Stimulated activated effector memory CD8-positive, alpha-beta T cell treated with anti-CD3 and anti-CD28 coated beads, Interleukin-12 subunit alpha, Interleukin-12 subunit beta, amount 100 ng/mL, for 72 hours (primary cell): ENCODE measurements at regions not wholly inside any gene's neighbourhood (a gene's known extent, or its start where the extent isn't known, plus 50 kb on each side); places are given as distances from the start of the nearest gene placed in this dataset.
"Not testable (repeated sequence)": the region's sequence is repeated elsewhere in the genome, so short reads cannot be mapped to it uniquely, and the experiment has no call there.

Source experiments
- ATAC-seq: fragments of 150-1000 bp; cut with Tn5 transposase; 2 replicates; pipeline ENCODE4 v1.10.0; 2021
- DNase-seq, 2 donors: peaks; one replicate each; pipeline ENCODE4 v3.0.0; 2021 to 2022; ENCODE audit warnings: low spot score in 2 of 2
- H3K27ac Mint-ChIP-seq: one replicate; pipeline ENCODE4 v1.8.0; 2022; ENCODE audit warnings: mild to moderate bottlenecking, mixed read lengths
- H3K36me3 Mint-ChIP-seq: one replicate; pipeline ENCODE4 v1.8.0; 2022; ENCODE audit warnings: mild to moderate bottlenecking, mixed read lengths
- H3K4me1 Mint-ChIP-seq: one replicate; pipeline ENCODE4 v1.8.0; 2022; ENCODE audit warnings: mixed read lengths
- H3K4me3 Mint-ChIP-seq: one replicate; pipeline ENCODE4 v1.8.0; 2022; ENCODE audit warnings: mild to moderate bottlenecking, mixed read lengths
- H3K9me3 Mint-ChIP-seq: one replicate; pipeline ENCODE4 v1.8.0; 2022; ENCODE audit warnings: mixed read lengths

- Mint-ChIP-seq H3K4me1 (no peaks in the 10 kb centered on the region), H3K4me3 (no peak overlapping the region), H3K9me3 (peaks cover 10% of the 10 kb centered on the region), H3K36me3 (no peaks in the 10 kb centered on the region), H3K27ac (no peak overlapping the region)
- DNase-seq (no peak), ATAC-seq (no peak)
Observed at GRCh38 chr10:64537112-64537511, 1015.9 kb downstream of the REEP3 start.

- Mint-ChIP-seq H3K36me3 (no peaks in the 10 kb centered on the region), H3K9me3 (peaks cover 10% of the 10 kb centered on the region), H3K4me1 (no peaks in the 10 kb centered on the region), H3K4me3 (no peak overlapping the region), H3K27ac (no peak overlapping the region)
- DNase-seq, result no peak
- no peak for ATAC-seq
Observed at GRCh38 chr10:64537928-64538327, 1016.7 kb downstream of the REEP3 start.

GRCh38 chr10:64546073-64546472, 1024.9 kb downstream of the REEP3 start:
- Mint-ChIP-seq H3K36me3 (no peaks in the 10 kb centered on the region), H3K4me1 (no peaks in the 10 kb centered on the region), H3K27ac (no peak overlapping the region), H3K4me3 (no peak overlapping the region), H3K9me3 (peaks cover 4% of the 10 kb centered on the region)
- no peak for ATAC-seq
- no peak for DNase-seq

GRCh38 chr10:64547168-64547567, 1026.0 kb downstream of the REEP3 start:
- peaks cover 14% of the 10 kb centered on the region for H3K9me3 Mint-ChIP-seq
- ATAC-seq (no peak), DNase-seq (no peak)
- no peak overlapping the region for H3K4me3 Mint-ChIP-seq
- H3K27ac Mint-ChIP-seq, result no peak overlapping the region
- H3K4me1 Mint-ChIP-seq, result no peaks in the 10 kb centered on the region
- H3K36me3 Mint-ChIP-seq, result no peaks in the 10 kb centered on the region

- ATAC-seq (no peak), DNase-seq (no peak)
- no peaks in the 10 kb centered on the region for H3K4me1 Mint-ChIP-seq
- H3K9me3 Mint-ChIP-seq, result peaks cover 24% of the 10 kb centered on the region
- no peak overlapping the region for H3K27ac Mint-ChIP-seq
- H3K4me3 Mint-ChIP-seq, result no peak overlapping the region
- H3K36me3 Mint-ChIP-seq, result no peaks in the 10 kb centered on the region
Observed at GRCh38 chr10:64555666-64556065, 1034.5 kb downstream of the REEP3 start.

GRCh38 chr10:64558094-64558835, 1037.1 kb downstream of the REEP3 start:
- peaks cover 15% of the 10 kb centered on the region for H3K9me3 Mint-ChIP-seq
- no peaks in the 10 kb centered on the region for H3K36me3 Mint-ChIP-seq
- ATAC-seq (no peak), DNase-seq (no peak)
- H3K4me1 Mint-ChIP-seq, result no peaks in the 10 kb centered on the region
- no peak overlapping the region for H3K4me3 Mint-ChIP-seq
- no peak overlapping the region for H3K27ac Mint-ChIP-seq

- H3K9me3 Mint-ChIP-seq, result peaks cover 8% of the 10 kb centered on the region
- no peak overlapping the region for H3K27ac Mint-ChIP-seq
- no peak for DNase-seq
- no peaks in the 10 kb centered on the region for H3K36me3 Mint-ChIP-seq
- ATAC-seq, result peak; percentile 49
- no peak overlapping the region for H3K4me3 Mint-ChIP-seq
- H3K4me1 Mint-ChIP-seq, result no peaks in the 10 kb centered on the region
Observed at GRCh38 chr10:64571056-64571455, 1049.9 kb downstream of the REEP3 start.

GRCh38 chr10:64573623-64574325, 1052.6 kb downstream of the REEP3 start:
- H3K4me3 Mint-ChIP-seq, result no peak overlapping the region
- no peaks in the 10 kb centered on the region for H3K36me3 Mint-ChIP-seq
- H3K9me3 Mint-ChIP-seq, result peaks cover 6% of the 10 kb centered on the region
- ATAC-seq (no peak), DNase-seq (no peak)
- H3K4me1 Mint-ChIP-seq, result no peaks in the 10 kb centered on the region
- H3K27ac Mint-ChIP-seq, result no peak overlapping the region

GRCh38 chr10:64574371-64574770, 1053.2 kb downstream of the REEP3 start:
- no peaks in the 10 kb centered on the region for H3K36me3 Mint-ChIP-seq
- ATAC-seq (no peak), DNase-seq (no peak)
- H3K9me3 Mint-ChIP-seq, result peaks cover 7% of the 10 kb centered on the region
- H3K27ac Mint-ChIP-seq, result no peak overlapping the region
- H3K4me1 Mint-ChIP-seq, result no peaks in the 10 kb centered on the region
- H3K4me3 Mint-ChIP-seq, result no peak overlapping the region

- Mint-ChIP-seq H3K36me3 (no peaks in the 10 kb centered on the region), H3K4me1 (no peaks in the 10 kb centered on the region), H3K27ac (no peak overlapping the region), H3K9me3 (peaks cover 14% of the 10 kb centered on the region), H3K4me3 (no peak overlapping the region)
- ATAC-seq (no peak), DNase-seq (no peak)
Observed at GRCh38 chr10:64576497-64576896, 1055.3 kb downstream of the REEP3 start.

- not testable (repeated sequence) for H3K4me1 Mint-ChIP-seq
Observed at GRCh38 chr10:64578757-64579156, 1057.6 kb downstream of the REEP3 start.

GRCh38 chr10:64586934-64587503, 1065.8 kb downstream of the REEP3 start:
- ATAC-seq, result no peak

More at GRCh38 chr10:64578757-64579156, 1057.6 kb downstream of the REEP3 start:
- not testable (repeated sequence) for H3K27ac Mint-ChIP-seq, DNase-seq, H3K4me3 Mint-ChIP-seq, H3K36me3 Mint-ChIP-seq, ATAC-seq
- H3K9me3 Mint-ChIP-seq, result peaks cover 21% of the 10 kb centered on the region

GRCh38 chr10:64594072-64594471, 1072.9 kb downstream of the REEP3 start:
- no peak for DNase-seq
- no peaks in the 10 kb centered on the region for H3K36me3 Mint-ChIP-seq
- no peak for ATAC-seq
- no peaks in the 10 kb centered on the region for H3K4me1 Mint-ChIP-seq
- H3K9me3 Mint-ChIP-seq, result peaks cover 21% of the 10 kb centered on the region
- no peak overlapping the region for H3K27ac Mint-ChIP-seq
- H3K4me3 Mint-ChIP-seq, result no peak overlapping the region

More at GRCh38 chr10:64586934-64587503, 1065.8 kb downstream of the REEP3 start:
- H3K4me3 Mint-ChIP-seq, result no peak overlapping the region
- H3K36me3 Mint-ChIP-seq, result no peaks in the 10 kb centered on the region
- no peaks in the 10 kb centered on the region for H3K4me1 Mint-ChIP-seq
- no peak for DNase-seq
- H3K9me3 Mint-ChIP-seq, result peaks cover 31% of the 10 kb centered on the region
- no peak overlapping the region for H3K27ac Mint-ChIP-seq

GRCh38 chr10:64598600-64598999, 1077.4 kb downstream of the REEP3 start:
- Mint-ChIP-seq H3K27ac (no peak overlapping the region), H3K4me3 (no peak overlapping the region), H3K9me3 (peaks cover 14% of the 10 kb centered on the region), H3K4me1 (no peaks in the 10 kb centered on the region), H3K36me3 (no peaks in the 10 kb centered on the region)
- no peak for ATAC-seq
- DNase-seq, result no peak

GRCh38 chr10:64601298-64601697, 1080.1 kb downstream of the REEP3 start:
- Mint-ChIP-seq H3K9me3 (peaks cover 16% of the 10 kb centered on the region), H3K4me1 (no peaks in the 10 kb centered on the region), H3K36me3 (no peaks in the 10 kb centered on the region), H3K27ac (no peak overlapping the region), H3K4me3 (no peak overlapping the region)
- no peak for DNase-seq
- no peak for ATAC-seq

- H3K27ac Mint-ChIP-seq, result no peak overlapping the region
- no peak for ATAC-seq
Observed at GRCh38 chr10:64617085-64617484, 1095.9 kb downstream of the REEP3 start.

More at GRCh38 chr10:64617085-64617484, 1095.9 kb downstream of the REEP3 start:
- Mint-ChIP-seq H3K9me3 (peaks cover 15% of the 10 kb centered on the region), H3K4me3 (no peak overlapping the region), H3K36me3 (no peaks in the 10 kb centered on the region), H3K4me1 (no peaks in the 10 kb centered on the region)
- no peak for DNase-seq
